Mucosa of descending colon (tissue), 3 donors: ENCODE measurements at regions not wholly inside any gene's neighbourhood (a gene's known extent, or its start where the extent isn't known, plus 50 kb on each side); places are given as distances from the start of the nearest gene placed in this dataset.

Source experiments
- ATAC-seq: fragments of 200-7000 bp; cut with Tn5 transposase; one replicate; pipeline ENCODE4 v1.9.1; 2020; ENCODE audit warnings: mild to moderate bottlenecking, moderate library complexity
- DNase-seq, 3 donors: peaks; one replicate each; pipeline ENCODE4 v3.0.0-alpha.2; 2020
- H3K36me3 ChIP-seq: fragments of 200-600 bp; one replicate; pipeline ENCODE4 v1.8.0; 2021; ENCODE audit warnings: low read depth, mild to moderate bottlenecking
- H3K4me1 ChIP-seq: fragments of 200-600 bp; one replicate; pipeline ENCODE4 v1.8.0; 2021; ENCODE audit warnings: low read depth, mild to moderate bottlenecking
- H3K4me3 ChIP-seq: fragments of 200-600 bp; one replicate; pipeline ENCODE4 v1.8.0; 2021; ENCODE audit warnings: mild to moderate bottlenecking
- H3K9me3 ChIP-seq: fragments of 200-600 bp; one replicate; pipeline ENCODE4 v1.8.0; 2021; ENCODE audit warnings: mild to moderate bottlenecking
- CTCF ChIP-seq: fragments of 200-600 bp; IDR thresholded peaks from one replicate; pipeline ENCODE4 v1.8.0; 2022; ENCODE audit warnings: antibody characterized with exemption, mild to moderate bottlenecking
- intact Hi-C, 2 donors: fragments of 100-400 bp; cut with DNase I in 1 of 2; cut with micrococcal nuclease in 1 of 2; formaldehyde crosslinking; loops; one replicate each; pipeline versions ENCODE4 v1.11.0 to v1.11.1; 2022; cut with DNase I, micrococcal nuclease
- donor health status: DM: no; HTN: no; CAD: no; lungs with moderate emphysema.
- donor health status: DM: no; HTN: no; CAD: no.
- donor health status: DM: no; HTN: yes; CAD: no.

- Histone ChIP-seq H3K4me1 (no peaks in the 10 kb centered on the region), H3K36me3 (no peaks in the 10 kb centered on the region), H3K4me3 (no peak overlapping the region), H3K9me3 (no peaks in the 10 kb centered on the region)
- TF ChIP-seq CTCF: no peak
- intact Hi-C loops: no loop called here
- DNase-seq (no peak), ATAC-seq (no peak)
These were observed 1782.1 kb upstream of the CELF4 start for GRCh38 chr18:39347701-39348100.

DNA sequence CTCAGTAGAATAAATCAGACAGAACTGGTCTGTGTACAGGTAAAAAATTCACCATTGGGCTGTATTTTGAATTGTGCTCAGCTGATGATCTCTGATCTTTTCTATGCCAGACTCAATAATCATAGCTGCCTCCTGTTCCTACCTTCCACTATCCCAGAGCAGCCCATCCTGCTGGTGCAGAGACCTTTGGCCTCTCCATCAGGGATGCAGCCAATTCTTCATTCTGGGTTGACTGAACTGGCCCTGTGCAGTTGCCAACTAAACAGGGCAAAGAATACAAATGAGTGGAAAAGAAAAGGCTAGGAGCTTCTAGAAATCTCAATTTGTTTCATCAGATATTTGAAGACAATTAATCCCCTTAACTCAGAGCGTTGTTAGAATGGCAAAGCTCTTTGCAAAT is 1781.3 kb upstream of the CELF4 start:
- ATAC-seq: no peak
- no peak for DNase-seq

DNA sequence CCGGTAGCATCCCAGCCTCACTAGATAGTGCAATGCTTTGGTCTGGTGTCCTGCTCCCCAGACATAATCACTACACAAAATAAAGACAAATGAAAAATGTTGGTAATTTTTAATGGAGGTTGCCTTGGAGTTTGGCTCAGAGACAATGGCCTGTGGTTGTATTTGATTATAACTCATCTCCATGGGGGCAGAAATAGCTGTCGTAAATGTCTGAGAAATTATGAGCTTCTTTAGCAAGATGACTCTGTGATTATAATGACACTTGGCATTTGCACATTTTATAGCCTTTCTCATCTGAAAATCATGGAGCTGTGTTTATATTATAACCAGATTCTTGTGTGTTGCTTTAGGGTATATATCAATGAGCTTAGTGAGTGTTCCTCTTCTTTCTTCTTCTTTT is 1779.7 kb upstream of the CELF4 start:
- H3K36me3 ChIP-seq: no peaks in the 10 kb centered on the region
- H3K4me3 ChIP-seq: no peak overlapping the region
- ATAC-seq (no peak), DNase-seq (no peak)
- TF ChIP-seq CTCF: no peak
- H3K9me3 ChIP-seq: no peaks in the 10 kb centered on the region
- intact Hi-C loops: no loop called here
- H3K4me1 ChIP-seq: no peaks in the 10 kb centered on the region

More for the DNA sequence above, 1781.3 kb upstream of the CELF4 start:
- TF ChIP-seq CTCF: no peak
- intact Hi-C loops: no loop called here
- Histone ChIP-seq H3K9me3 (no peaks in the 10 kb centered on the region), H3K36me3 (no peaks in the 10 kb centered on the region), H3K4me1 (no peaks in the 10 kb centered on the region), H3K4me3 (no peak overlapping the region)

DNA sequence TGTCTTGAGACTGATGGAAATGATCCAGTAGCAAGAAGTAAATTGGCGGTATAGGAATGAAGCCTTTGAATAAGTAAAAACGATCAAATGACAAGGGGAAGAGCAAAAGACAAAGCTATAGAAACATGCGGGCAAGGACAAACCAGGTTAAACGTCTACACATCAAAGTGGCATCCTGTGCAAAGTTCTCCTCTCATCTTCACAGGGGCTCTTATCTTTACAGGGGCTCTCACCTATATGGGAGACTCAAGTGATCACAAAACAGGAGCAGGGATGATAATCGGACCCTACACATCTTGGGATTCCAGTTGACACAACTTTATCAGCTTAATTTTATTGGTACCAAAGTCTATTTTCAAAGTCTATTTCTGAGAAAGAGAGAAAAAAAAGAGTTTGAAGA is 1778.9 kb upstream of the CELF4 start:
- Histone ChIP-seq H3K9me3 (no peaks in the 10 kb centered on the region), H3K4me3 (no peak overlapping the region), H3K4me1 (no peaks in the 10 kb centered on the region), H3K36me3 (no peaks in the 10 kb centered on the region)
- DNase-seq (no peak), ATAC-seq (no peak)
- no peak for TF ChIP-seq CTCF
- intact Hi-C loops: no loop called here

DNA sequence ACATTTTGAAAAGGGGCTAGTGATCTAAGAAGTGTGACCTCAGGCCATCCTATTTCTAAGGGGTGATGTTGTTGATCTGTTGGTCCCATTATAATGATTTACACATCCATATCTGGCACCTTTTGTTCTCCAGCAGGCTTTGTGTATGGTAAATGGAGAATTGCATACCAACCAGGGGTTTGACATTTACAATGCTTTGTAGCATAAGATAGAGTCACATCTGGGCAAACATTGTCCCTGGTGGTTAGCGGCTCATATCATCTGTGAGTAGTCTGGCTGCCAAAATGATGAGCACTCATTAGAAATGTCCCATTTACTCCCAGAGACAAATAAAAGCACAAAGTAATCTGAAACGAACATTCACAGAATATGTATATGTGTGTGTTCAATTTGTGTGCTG is 1775.5 kb upstream of the CELF4 start:
- no peaks in the 10 kb centered on the region for H3K9me3 ChIP-seq
- ATAC-seq (no peak), DNase-seq (no peak)
- intact Hi-C loops: no loop called here
- no peaks in the 10 kb centered on the region for H3K4me1 ChIP-seq
- no peak for TF ChIP-seq CTCF
- H3K36me3 ChIP-seq: no peaks in the 10 kb centered on the region
- H3K4me3 ChIP-seq: no peak overlapping the region

DNA sequence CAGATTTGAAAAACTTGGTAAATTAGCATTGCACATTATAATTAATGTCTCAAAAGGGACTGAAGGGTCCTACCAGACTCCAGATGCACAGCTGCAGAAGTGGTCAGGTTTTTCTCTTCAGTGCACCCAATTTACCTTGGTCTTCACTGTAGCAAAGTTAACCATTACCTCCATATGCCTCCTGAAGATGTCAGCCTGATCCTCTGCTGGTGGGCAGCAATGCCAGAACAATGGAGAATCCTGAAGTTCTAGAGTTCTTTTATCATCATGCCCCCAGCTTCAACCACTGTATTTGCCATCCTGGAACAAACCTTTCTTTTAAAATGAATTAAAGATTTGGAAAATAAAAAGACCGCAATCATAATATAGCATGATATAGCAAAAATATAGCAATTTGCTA is 1774.8 kb upstream of the CELF4 start:
- H3K4me1 ChIP-seq: no peaks in the 10 kb centered on the region
- H3K36me3 ChIP-seq: no peaks in the 10 kb centered on the region
- intact Hi-C loops: no loop called here
- no peaks in the 10 kb centered on the region for H3K9me3 ChIP-seq
- no peak overlapping the region for H3K4me3 ChIP-seq
- no peak for TF ChIP-seq CTCF
- DNase-seq (no peak), ATAC-seq (no peak)
